LNCaP clone FGC (cell line): ENCODE measurements at regions not wholly inside any gene's neighbourhood (a gene's known extent, or its start where the extent isn't known, plus 50 kb on each side); places are given as distances from the start of the nearest gene placed in this dataset.

Source experiments
- DNase-seq: peaks from one replicate; pipeline ENCODE4 v3.0.0-alpha.2; 2011; ENCODE audit warnings: low read depth
- H3K4me3 ChIP-seq: 2 replicates; pipeline ENCODE4 v1.5.1; 2011; ENCODE audit warnings: mild to moderate bottlenecking, low read depth, low read length, control low read depth
- TF ChIP-seq, protein P1 (sequence below): IDR thresholded peaks from 2 replicates; pipeline ENCODE4 v1.5.1; 2012; ENCODE audit warnings: mild to moderate bottlenecking; ENCODE audit not compliant: control insufficient read depth, insufficient read depth; ENCODE audit errors: extremely low read depth

DNA sequence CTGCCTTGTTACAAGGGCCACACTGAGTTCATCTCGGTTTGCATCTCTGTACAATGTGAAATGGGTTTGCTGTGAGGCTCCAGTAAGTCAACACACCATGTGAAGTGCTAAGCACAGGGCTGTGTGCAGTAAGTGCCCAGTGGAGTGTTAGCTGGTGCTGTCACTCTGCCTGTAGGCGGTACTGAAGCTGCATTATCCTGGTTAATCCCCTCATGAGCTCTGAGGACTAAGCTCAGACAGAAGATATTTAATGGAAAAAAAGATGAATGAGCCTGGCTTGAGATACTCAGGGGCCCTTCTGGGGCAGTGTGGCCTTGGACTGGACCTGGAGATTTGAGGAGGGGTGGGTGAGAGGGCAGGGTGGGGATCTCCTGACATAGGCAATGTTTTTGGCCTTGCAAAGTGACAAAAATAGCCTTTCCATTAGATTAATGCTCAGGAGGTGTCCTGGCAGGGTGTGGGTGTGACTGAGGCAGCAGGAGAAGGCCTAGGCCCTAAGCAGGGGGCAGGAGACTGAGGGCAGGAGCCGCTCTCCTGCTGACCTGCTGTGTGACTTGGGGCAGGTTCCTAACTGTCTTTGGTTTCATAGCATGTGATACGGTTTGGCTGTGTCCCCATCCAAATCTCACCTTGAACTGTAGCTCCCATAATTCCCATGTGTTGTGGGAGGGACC is 570.5 kb downstream of the PTPRU start:
- TF ChIP-seq, protein P1, sequence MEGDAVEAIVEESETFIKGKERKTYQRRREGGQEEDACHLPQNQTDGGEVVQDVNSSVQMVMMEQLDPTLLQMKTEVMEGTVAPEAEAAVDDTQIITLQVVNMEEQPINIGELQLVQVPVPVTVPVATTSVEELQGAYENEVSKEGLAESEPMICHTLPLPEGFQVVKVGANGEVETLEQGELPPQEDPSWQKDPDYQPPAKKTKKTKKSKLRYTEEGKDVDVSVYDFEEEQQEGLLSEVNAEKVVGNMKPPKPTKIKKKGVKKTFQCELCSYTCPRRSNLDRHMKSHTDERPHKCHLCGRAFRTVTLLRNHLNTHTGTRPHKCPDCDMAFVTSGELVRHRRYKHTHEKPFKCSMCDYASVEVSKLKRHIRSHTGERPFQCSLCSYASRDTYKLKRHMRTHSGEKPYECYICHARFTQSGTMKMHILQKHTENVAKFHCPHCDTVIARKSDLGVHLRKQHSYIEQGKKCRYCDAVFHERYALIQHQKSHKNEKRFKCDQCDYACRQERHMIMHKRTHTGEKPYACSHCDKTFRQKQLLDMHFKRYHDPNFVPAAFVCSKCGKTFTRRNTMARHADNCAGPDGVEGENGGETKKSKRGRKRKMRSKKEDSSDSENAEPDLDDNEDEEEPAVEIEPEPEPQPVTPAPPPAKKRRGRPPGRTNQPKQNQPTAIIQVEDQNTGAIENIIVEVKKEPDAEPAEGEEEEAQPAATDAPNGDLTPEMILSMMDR: no peak
- H3K4me3 ChIP-seq: no peak overlapping the region
- no peak for DNase-seq

GRCh38 chr1:29805896-29806160 is 569.5 kb downstream of the PTPRU start:
- no peak for DNase-seq
- H3K4me3 ChIP-seq: no peak overlapping the region
- TF ChIP-seq, protein P1: no peak

- no peak for DNase-seq
- TF ChIP-seq, protein P1: no peak
- no peak overlapping the region for H3K4me3 ChIP-seq
Measured at GRCh38 chr1:29805122-29805895, 569.0 kb downstream of the PTPRU start.

GRCh38 chr1:29804181-29804899 is 568.0 kb downstream of the PTPRU start:
- TF ChIP-seq, protein P1: no peak
- DNase-seq: no peak
- H3K4me3 ChIP-seq: no peak overlapping the region

DNA sequence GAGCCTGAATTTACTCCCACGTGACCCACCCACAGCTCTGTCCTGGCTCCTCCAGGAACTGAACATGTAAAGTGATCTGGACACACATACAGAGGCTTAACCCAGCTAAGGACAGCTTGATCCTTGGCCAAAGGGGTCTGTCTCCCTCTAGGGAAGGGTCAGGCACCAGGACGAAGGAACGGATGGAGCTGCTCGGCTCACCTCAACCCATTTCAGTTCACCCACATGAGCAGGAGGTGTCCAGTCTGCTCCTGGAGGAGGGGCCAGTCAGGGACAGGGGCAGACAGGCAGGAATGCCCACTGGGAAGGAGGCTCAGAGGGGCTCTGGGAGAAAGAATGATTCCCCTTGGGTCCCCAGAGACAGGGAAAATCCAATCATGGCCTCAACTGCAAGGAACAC is 567.2 kb downstream of the PTPRU start:
- H3K4me3 ChIP-seq: no peak overlapping the region
- TF ChIP-seq, protein P1: no peak
- DNase-seq: no peak

GRCh38 chr1:29802181-29803068 is 566.1 kb downstream of the PTPRU start:
- no peak for DNase-seq
- H3K4me3 ChIP-seq: no peak overlapping the region
- TF ChIP-seq, protein P1: no peak
